CD1c-positive myeloid dendritic cell (primary cell): ENCODE measurements at regions not wholly inside any gene's neighbourhood (a gene's known extent, or its start where the extent isn't known, plus 50 kb on each side); places are given as distances from the start of the nearest gene placed in this dataset.

Experiments
- DNase-seq: peaks from one replicate; pipeline ENCODE4 v3.0.0-alpha.2; 2016; ENCODE audit errors: extremely low spot score

DNA sequence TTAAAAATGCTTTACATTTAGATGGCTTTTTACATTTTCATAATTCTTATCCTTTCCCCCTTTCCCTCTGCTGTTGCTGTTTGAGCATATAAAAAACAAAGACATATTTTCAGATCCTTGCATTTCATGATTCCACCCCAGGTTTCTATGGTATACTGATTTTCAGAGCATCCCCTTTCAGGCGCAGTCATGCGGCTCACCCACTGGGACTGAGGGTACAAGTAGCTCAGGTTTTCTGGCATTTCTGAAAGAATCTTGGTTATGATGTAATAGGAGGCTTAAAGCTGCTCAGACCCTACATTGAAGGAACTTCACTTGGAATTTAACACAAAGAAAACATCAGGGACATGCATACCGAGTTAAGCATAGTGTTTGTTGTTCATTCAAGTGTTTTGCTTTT lies 310.8 kb downstream of the ETAA1 start:
- no peak for DNase-seq

DNA sequence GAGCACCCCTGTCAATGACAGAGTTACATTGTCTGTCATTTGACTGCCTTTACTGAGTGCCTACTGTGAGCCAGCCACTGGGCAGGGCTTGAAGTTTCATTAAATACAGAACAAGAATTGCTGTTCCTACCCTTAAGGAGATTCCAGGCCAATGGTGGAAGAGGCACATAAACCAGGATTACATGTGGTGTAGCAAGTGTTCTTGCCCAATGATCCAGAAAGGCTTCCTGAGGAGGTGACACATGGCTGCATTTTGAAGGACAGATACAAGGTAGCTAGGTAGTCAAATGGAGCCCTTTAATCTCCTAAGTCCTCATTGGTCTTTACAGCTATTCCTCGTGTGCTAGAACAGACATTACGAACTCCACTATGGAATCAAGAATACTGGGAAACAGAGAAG lies 312.7 kb downstream of the ETAA1 start:
- DNase-seq, result no peak

DNA sequence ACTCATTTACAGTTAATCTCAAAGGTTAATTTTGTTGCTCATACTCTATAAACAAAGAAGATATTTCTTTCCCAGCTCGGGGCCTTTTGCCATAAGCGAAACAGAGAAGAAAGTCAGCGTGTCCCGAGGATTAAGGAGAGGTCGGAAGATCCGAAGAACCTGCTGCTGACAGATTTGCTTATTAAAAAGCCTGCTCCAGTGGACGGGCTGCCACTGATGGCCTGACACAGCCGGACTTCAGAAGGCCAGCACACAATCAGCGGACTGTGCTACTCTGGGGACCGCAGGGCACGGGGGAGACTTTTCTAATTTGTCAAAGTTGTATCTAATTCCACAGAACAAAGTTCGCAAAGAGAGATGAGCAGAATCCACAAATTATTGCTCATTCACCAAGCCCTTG lies 315.4 kb downstream of the ETAA1 start:
- DNase-seq, result no peak

DNA sequence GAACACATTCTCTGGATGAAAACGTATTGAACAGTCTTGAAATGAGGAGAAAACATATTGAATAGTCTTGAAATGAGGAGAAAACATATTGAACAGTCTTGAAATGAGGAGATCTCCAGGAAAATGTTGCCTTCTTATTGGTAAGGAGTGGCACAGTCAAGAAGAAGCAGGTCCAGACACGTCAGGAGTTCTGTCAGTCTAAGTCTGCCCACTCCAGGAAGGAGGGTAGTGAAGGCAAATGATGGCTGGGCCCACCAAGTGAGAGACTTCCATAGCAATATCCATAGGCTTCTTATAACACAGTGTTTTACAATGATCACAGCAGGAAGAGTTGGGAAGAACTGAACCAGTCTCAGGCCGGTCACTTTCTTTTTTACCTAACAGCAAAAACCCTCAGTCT lies 316.2 kb downstream of the ETAA1 start:
- DNase-seq, result no peak

DNA sequence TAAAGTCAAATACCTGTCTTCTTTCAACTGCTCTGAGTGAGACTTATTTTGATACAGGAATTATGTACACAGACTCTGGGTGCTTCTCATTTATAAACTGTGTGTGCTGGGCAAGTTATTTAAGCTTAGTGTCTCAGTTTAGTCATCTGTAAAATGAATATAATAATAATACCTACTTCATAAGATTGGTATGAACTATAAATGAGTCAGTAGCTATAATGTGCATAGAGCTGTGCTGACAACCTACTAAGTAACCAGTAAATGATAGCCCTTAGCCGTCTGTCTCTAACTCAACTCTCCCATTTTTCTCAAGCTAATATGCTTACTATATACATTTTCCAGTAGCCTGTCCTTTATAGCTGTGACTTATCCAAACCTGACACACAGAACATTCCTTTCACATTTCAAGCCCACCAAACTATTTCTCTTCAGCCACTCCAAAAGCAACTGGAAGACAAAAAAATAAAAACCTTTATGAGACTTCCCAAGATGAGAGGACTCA lies 319.8 kb downstream of the ETAA1 start:
- no peak for DNase-seq

DNA sequence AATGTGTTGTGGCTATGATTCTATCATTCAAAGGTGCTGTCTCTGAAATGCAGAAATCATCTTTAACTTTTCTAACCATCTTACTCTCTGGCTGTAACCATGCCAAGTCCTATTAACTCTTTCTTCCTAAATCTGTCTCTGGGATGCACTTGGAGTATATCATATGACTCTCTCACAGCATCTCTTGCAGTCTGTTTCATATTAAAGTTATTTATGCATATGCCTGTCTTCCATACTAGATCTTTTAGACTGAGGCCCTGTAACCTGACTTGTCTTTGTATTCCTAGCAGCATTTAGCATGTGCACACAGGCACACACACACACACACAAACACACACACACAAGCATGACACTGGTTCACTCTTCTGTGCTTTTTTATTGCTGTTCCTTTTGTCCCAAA lies 320.6 kb downstream of the ETAA1 start:
- no peak for DNase-seq

DNA sequence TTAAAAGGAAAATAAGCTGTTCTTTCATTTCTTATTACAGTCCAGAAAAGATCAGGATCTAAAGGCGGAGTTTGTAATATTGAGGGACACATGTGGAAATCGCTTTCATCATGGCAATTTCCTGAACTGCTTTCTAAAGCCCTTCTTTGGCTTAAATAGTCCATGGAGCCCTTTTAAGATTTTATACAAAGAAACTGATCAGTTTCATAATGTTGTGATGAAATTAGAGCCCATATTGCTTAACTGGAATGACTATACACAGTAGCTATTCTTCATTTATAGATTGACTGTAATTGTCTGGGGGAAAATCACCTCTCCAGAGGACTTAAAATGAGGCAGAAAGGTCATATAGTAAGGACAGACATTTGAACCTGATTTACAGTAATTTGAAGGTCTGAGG lies 322.2 kb downstream of the ETAA1 start:
- DNase-seq, result no peak

DNA sequence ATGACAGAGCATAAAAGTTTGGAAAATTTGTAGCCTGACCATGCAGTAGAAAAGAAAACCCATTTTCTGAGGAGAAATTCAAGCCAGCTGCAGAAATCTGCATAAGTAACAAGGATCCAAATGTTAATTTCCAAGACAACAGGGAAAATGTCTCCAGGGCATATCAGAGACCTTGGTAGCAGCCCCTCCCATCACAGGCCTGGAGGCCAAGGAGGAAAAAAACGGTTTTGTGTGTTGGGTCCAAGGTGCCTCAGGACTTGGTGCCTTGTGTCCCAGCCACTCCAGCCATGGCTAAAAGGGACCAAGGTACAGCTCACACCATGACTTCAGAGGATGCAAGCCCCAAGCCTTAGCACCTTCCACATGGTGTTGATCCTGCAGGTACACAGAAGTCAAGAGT lies 324.4 kb downstream of the ETAA1 start:
- DNase-seq, result no peak

DNA sequence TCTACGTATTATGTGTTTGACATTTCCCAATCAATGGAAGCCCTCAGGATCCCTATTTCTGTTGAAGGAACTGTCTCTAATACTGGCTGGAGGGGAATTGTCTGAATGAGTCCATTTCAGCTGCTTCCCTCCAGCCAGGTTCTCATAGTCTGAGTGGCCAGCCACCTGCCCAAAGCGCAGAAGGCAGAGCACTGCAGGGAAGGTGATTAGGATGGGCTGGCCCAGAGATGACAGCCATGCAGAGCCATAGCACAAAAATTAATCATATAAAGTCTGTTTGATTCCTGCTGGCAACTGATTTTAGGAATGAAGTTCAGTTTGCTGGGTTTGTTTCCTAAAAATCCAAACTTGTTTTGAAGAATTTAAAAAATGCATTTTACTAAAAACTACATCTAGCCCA lies 327.1 kb downstream of the ETAA1 start:
- DNase-seq, result no peak

DNA sequence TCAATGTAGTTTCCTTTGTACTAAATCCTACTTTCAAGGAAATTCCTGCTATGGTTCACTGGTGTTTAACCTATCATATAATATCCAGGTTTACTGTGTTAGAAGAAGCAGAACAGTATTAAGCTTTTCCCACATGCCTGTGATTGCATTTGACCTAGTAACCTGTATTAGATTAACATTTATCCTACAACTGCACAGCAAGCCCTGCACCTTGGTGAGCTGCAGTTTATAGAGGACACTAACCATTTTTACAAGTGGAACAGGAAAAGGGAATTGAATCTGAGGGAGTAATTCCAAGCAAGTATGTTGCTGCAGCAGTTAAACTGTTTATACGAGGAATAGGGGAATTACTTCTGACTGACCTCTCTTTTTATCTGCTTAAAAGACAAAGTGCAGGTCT lies 328.6 kb downstream of the ETAA1 start:
- DNase-seq, result no peak

DNA sequence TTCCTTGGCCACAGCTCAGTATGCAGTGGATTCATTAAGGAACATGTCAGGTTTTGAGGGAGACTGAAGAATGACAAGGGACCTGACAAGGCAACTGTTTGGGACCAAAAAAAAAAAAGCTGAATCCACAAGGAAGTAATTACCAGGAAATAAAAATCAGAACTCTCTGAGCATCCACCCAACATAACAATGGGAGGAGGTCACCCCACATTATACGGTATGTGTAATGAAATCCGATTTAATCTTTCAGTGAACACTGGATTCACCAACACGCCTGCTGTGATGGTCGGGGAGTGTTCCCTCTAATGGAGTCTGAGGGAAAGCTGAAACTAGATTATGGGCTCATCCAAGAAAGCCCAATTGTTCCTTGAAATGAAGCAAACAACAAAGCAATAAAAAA lies 329.3 kb downstream of the ETAA1 start:
- no peak for DNase-seq

DNA sequence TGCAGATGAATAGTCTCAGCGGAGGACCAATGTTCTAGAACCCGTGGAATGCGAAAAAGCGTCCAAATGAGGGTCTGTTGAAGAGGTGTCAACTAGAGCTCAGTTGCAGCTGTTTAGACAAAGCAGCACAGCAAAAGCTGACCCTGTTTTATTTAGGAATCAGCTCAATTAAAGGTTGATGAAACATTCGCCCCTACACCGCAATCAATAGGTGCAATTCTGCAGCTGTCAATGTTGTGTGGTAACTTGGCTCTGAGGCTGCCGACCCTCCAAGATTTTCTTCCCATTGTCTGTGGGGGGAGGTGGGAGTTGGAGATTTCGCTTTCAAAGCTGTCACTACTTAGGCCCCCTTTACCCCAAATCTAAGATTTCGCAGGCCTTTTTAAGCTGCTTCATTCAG lies 330.0 kb downstream of the ETAA1 start:
- no peak for DNase-seq

DNA sequence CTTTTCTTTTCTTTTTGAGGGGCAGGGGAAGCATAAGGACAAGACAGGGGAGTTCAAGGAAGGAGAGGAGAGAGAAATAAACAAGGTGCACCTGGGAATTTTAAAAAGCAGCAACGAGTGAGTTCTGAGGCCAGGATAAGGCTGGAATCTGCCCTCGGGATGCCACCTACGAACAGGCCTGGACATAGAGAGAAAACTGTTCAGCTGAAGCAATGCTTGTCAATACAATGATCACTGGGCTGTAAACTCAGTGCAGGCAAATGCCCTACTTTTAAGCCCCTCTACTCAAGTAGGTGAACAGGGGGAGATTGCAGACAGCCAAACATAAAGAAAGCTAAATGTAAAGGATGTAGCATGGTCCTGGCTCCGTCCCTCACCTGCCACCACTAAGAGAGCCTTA lies 330.5 kb downstream of the ETAA1 start:
- DNase-seq, result no peak

DNA sequence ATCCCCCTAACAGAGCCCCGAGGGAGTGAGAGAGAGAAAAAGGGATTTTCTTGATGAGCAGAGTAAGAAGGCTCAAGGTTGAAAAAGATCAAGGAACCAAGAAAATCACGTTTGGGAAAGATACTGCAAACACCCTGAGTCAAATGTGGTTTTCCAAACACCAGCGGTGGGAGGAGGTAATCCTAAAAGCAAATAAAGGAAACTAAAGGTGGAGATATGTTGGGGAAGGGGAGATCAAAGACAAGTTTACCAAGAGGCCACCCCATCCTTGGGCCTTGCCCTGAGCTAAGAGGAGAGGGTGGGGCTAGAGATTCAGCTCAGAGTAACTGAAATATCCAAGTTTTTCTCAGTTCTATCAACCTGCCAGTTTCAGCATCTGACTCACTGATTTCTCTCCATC lies 332.3 kb downstream of the ETAA1 start:
- DNase-seq, result no peak

DNA sequence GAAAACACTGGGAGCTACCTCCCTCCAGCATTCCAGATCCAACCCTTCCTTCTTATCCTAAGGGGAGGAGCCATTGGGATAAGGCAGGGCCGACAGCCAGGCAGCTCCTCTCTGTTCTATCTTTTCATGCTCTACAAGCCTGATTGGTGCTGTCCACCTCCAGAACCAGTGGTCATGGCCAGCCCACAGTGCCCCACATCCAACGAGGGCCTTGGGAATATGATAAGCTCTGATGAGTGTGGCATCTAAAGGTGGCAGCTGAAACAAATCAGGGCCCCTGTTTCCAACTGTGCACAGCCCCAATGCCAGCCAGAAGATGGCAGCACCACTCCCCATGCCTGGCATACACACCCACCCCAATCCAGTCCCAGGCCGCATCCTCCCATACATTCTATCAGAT lies 329.3 kb downstream of the C1D start:
- DNase-seq, result no peak

DNA sequence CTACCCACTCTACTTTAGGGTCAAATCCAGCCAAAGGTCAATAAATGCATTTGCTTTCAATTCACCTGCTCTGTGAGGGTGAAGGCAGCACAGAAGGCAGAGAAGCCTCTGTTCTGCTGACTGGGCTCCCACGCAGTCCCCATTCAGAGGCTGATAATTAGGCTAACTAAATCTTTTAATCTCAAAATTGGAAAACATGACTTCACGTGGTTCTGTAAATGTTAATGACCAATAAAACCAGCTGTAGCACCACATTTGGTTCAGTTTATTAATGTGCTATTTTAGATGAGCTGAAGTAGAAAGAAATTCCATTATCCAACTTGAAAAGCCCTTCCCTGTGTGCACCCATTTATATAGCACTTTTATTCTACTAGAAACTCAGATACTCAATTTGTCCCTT lies 310.6 kb downstream of the C1D start:
- DNase-seq, result no peak

DNA sequence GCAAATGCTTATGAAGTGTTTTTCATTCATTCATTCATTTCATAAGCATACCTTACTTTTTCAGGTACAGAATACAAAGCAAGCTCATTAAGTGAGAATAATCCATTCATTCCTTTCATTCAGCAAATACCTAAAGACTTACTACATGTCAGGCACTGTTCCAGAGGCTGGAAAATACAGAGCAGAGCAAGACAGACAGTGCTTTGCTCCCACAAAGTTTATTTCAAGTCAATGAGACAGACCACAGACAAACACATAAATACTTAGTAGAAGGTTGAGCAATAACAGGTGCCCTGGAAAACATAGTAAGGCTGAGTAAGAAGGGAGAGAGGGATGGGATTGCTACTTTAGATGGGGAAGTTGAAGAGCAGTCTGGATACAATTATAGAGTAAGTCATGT lies 309.8 kb downstream of the C1D start:
- no peak for DNase-seq

DNA sequence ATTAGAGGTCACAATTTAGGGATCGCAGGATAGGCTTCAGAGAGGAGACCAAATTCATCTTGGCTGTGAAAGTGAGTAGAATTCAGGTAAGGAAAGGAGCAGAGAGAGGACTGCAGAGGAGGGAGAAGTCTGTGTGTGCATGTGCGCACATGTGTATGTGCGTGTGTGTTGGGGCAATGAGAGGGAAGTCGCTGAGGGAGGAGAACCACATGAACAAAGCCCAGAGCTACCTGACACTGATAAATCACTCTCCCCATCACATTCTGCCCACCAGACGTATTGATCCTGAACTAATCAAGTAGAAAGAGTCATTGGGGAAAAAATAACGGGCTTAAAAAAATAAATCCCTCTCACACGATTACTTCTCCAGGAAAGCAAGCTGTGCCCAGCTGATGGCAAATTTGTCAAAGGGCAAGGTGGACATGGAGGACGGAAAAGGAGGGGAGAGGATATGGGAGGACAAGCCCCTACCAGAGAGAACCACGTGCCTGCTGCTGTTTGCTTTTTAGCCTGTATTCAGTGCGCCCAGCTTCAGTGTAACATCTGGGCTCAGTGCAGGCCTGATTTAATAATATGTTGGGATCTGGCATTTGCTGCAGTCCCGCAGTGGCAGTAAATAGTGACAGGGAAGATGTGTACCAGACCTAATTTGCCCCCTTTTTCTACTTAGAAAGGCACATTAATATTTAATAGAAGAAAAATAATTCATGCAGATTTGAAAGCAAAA lies 307.5 kb downstream of the C1D start:
- DNase-seq, result no peak

DNA sequence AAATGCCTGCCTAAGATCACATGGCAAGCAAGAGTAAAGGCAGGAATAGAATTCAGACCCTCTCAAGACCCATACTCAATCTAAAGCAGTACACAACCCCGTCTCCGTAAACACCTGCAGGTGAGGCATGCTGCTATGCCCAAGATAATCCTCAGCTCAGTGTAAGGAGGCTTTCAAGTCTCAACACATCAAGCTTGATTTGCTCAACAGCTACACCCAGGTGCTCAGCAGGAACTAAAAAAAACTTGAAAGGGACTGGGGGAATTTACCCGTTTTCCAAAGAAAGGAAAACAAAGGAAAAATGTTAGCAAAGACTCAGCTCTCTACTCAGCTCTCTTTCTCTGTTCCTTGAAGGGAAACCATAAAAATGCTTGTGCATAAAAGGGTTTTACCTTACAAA lies 301.8 kb downstream of the C1D start:
- no peak for DNase-seq

DNA sequence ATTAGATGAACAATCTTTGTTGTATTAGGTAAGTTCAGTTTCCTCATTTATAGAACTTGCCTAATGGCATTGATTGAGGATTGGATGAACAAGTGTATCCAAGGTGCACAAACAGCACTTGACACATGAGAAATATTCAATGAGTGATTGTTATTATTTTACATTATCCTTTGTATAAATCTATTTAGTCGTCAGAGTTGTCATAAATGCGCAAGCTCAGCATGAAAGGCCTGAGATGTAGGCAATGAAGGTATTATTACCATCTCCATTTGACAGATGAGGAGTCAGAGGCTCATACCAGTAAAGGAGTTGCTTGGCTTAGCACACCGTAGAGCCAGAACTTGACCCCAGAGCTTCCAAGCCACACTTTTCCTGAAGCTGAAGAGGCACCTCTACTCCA lies 291.4 kb downstream of the C1D start:
- no peak for DNase-seq

DNA sequence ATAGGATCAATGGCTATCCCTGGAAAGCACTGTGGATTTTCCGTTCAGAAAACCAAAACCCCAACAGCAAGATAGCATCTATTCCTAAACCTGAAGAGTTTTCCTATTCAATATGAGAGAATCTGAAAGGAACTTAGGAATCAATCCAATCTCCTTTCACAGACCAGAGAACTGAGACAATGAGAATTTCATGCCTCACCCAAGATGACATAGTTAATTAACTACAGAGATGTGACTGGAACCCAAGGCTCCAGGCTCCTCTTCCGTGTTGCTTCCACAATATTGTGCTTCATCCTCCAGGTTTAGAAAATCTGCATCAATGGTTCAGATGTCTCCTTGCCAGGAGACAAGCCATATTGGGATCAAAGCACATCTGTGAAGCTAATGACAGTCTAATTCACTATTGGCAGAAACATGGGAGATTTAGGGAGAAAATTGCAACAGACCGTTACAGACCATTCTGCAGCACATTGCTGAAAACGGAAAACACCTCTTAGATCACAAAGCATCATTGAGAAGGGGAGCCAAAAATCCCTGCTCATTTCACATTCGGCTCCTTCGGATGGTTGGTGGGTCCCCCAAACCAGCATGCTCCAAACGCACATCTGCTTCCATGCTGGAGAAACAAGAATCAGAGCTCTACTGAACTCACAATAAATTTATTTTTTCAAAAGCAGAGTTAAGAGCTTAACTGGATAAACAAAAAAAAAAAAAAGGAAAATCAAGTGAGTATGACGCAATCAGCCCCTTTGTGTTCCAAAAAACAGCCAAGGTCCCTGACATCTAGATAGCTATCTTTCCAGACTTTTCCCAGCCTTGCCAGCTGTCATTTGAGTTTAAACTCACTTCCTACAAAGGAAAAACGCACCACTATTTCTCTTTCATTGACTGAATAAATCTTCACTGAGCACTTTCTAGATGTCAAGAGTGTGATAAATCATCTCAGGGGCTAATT lies 290.3 kb downstream of the C1D start:
- no peak for DNase-seq

DNA sequence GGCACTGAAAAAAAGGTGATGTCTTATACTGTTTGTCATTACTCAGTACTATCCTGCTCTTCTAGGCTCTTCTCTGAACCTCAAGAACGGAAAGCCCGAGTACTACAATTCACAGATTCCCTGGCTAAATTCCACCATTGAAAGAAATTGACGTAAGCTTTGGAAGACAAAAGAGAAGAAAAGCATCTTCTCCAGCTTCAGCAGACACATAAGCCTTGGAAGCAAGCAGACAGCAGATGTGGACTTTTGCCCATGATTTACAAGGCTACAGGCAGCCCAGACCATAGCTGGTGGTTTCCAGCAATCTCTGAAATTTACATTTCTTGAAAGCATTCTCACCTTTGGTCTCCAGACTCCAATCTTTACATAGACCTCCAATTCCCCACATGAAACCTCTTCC lies 289.0 kb downstream of the C1D start:
- no peak for DNase-seq

DNA sequence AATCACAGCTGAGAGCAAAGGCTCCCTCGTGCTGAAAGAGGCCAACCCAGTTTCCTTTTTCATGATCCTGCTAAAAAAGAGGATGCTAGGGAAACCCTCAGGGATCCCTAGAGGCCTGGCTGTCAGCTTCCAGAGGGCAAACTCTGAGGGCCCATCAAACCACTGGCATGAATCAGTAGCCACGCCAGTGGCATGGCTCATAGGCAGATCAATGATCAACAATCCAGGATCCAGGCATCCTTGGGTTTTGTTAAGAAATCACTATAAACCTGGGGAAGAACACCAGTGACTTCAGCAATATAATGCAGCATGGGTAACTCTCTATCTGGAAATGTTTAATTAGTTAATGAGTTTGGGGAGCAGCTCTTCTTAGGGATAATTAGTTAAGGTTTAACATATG lies 286.5 kb downstream of the C1D start:
- no peak for DNase-seq
